ENCODE measurements at regions not wholly inside any gene's neighbourhood (a gene's known extent, or its start where the extent isn't known, plus 50 kb on each side); places are given as distances from the start of the nearest gene placed in this dataset.

DNA sequence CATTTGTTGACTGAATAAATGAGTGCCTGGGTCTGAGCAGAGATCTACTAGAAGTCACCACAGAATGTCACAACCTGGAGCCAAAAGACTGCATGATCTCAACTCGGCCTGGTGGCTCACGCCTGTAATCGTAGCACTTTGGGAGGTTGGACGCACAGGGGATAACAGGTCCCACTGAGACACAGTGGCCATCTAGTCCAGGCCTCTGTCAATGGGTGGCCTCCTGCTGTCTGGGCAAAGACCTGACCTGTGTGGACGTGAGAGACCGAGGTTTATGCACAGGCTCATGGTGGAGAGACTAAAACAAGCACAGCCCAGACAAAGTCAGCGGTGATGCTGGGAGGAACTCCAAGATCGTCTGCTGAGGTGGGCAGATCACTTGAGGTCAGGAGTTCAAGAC is 103.0 kb upstream of the BACE2 start:
- TF ChIP-seq, protein P1, sequence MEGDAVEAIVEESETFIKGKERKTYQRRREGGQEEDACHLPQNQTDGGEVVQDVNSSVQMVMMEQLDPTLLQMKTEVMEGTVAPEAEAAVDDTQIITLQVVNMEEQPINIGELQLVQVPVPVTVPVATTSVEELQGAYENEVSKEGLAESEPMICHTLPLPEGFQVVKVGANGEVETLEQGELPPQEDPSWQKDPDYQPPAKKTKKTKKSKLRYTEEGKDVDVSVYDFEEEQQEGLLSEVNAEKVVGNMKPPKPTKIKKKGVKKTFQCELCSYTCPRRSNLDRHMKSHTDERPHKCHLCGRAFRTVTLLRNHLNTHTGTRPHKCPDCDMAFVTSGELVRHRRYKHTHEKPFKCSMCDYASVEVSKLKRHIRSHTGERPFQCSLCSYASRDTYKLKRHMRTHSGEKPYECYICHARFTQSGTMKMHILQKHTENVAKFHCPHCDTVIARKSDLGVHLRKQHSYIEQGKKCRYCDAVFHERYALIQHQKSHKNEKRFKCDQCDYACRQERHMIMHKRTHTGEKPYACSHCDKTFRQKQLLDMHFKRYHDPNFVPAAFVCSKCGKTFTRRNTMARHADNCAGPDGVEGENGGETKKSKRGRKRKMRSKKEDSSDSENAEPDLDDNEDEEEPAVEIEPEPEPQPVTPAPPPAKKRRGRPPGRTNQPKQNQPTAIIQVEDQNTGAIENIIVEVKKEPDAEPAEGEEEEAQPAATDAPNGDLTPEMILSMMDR (IDR thresholded peaks at IDR 0.05; ENCODE audit: poor library complexity, severe bottlenecking), result no peak
- no peak for ATAC-seq (ENCODE audit: low read depth)
- Histone ChIP-seq H3K36me3 (ENCODE audit: low read depth) (no peaks in the 10 kb centered on the region), H3K27ac (ENCODE audit: poor library complexity, severe bottlenecking) (no peak overlapping the region), H3K4me3 (ENCODE audit: severe bottlenecking) (no peak overlapping the region), H3K4me1 (ENCODE audit: insufficient read depth, poor library complexity, severe bottlenecking) (no peaks in the 10 kb centered on the region), H3K9me3 (ENCODE audit: severe bottlenecking) (no peaks in the 10 kb centered on the region), H3K27me3 (ENCODE audit: insufficient read depth, poor library complexity, severe bottlenecking) (peaks cover 3% of the 10 kb centered on the region)
- no peak for DNase-seq (ENCODE audit: low spot score)

DNA sequence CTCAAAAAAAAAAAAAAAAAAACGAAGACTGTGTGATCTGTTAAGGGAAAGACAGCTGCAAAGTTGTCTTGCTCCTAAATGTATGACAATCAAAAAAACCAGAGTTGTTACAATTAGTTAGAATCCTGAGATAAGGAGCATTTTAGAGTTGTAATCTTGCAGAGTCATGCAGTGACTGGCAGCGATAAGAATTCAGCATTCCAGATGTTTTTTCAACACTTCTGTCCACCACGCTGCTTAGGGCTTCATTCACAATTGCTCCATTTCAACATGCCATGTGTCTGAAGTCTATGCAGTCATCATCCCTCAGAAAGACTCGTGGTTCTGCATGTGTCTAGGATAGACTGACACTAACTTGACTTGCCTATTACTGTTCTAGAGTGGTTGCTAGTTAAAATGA is 102.4 kb upstream of the BACE2 start:
- H3K27me3 ChIP-seq (ENCODE audit: insufficient read depth, poor library complexity, severe bottlenecking), result peaks cover 3% of the 10 kb centered on the region
- no peak for ATAC-seq (ENCODE audit: low read depth)
- no peak overlapping the region for H3K4me3 ChIP-seq (ENCODE audit: severe bottlenecking)
- no peak overlapping the region for H3K27ac ChIP-seq (ENCODE audit: poor library complexity, severe bottlenecking)
- no peak for DNase-seq (ENCODE audit: low spot score)
- no peaks in the 10 kb centered on the region for H3K4me1 ChIP-seq (ENCODE audit: insufficient read depth, poor library complexity, severe bottlenecking)
- no peaks in the 10 kb centered on the region for H3K36me3 ChIP-seq (ENCODE audit: low read depth)
- no peaks in the 10 kb centered on the region for H3K9me3 ChIP-seq (ENCODE audit: severe bottlenecking)
- TF ChIP-seq, protein P1 (IDR thresholded peaks at IDR 0.05; ENCODE audit: poor library complexity, severe bottlenecking), result no peak

DNA sequence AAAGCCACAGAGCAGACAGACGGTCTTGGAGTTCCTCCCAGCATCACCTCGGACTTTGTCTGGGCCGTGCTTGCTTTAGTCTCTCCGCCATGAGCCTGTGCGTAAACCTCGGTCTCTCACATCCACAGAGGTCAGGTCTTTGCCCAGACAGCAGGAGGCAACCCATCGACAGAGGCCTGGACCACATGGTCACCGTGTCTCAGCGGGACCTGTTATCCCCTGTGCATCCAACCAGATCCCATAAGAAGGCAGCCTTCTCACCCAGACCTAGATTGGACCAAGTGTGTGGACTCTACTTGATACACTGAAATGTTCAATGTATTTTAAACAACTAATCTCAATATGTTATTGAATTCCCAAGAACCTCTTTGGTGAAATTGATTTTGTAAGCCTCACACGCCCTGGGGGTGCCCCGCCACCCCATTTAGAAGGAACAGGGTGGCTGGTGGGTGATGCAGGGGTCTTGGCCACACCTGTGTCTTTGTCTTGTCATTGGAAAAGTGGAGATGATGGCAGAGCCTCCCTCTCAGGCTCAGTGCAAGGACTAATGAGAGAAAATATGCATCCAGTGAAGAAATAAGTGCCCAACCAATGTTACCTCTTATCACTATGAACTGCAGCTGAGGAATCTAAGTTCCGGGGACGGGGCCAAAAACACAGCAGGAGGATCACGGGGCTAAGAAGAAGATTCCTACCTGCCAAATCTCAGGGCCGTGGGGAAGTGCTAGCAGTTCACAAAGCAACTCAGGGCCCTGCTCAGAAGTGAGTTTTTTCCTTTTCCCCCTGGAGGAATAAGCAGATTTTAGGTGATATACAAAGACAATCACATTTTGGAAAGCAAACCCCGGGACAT is 101.6 kb upstream of the BACE2 start:
- Histone ChIP-seq H3K9me3 (ENCODE audit: severe bottlenecking) (no peaks in the 10 kb centered on the region), H3K4me1 (ENCODE audit: insufficient read depth, poor library complexity, severe bottlenecking) (no peaks in the 10 kb centered on the region), H3K4me3 (ENCODE audit: severe bottlenecking) (no peak overlapping the region), H3K27ac (ENCODE audit: poor library complexity, severe bottlenecking) (no peak overlapping the region), H3K36me3 (ENCODE audit: low read depth) (no peaks in the 10 kb centered on the region), H3K27me3 (ENCODE audit: insufficient read depth, poor library complexity, severe bottlenecking) (peaks cover 3% of the 10 kb centered on the region)
- DNase-seq (ENCODE audit: low spot score) (no peak), ATAC-seq (ENCODE audit: low read depth) (no peak)
- TF ChIP-seq, protein P1 (IDR thresholded peaks at IDR 0.05; ENCODE audit: poor library complexity, severe bottlenecking), result no peak

DNA sequence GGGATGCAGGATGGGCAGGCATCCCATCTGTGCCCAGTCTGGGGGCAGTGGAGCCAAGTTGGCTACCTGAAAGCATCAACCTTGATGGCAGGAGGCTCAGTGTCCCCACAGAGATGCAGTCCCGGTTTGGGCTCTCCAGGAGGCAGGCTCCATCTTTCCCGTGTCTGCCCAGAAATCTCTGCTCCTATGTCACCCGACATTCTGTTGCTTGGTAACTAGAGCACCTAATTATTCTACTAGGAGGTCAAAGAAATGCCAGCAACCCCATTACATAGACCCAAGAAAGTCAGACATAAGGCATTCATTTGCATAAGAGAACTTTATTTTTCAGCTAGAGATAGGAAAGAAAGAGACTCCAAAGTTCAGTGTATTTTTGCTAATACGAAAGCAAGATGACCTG is 100.3 kb upstream of the BACE2 start:
- TF ChIP-seq, protein P1 (IDR thresholded peaks at IDR 0.05; ENCODE audit: poor library complexity, severe bottlenecking), result no peak
- no peaks in the 10 kb centered on the region for H3K36me3 ChIP-seq (ENCODE audit: low read depth)
- H3K4me1 ChIP-seq (ENCODE audit: insufficient read depth, poor library complexity, severe bottlenecking), result no peaks in the 10 kb centered on the region
- no peak for DNase-seq (ENCODE audit: low spot score)
- ATAC-seq (ENCODE audit: low read depth), result no peak
- H3K27ac ChIP-seq (ENCODE audit: poor library complexity, severe bottlenecking), result no peak overlapping the region
- H3K9me3 ChIP-seq (ENCODE audit: severe bottlenecking), result no peaks in the 10 kb centered on the region
- peaks cover 3% of the 10 kb centered on the region for H3K27me3 ChIP-seq (ENCODE audit: insufficient read depth, poor library complexity, severe bottlenecking)
- no peak overlapping the region for H3K4me3 ChIP-seq (ENCODE audit: severe bottlenecking)

DNA sequence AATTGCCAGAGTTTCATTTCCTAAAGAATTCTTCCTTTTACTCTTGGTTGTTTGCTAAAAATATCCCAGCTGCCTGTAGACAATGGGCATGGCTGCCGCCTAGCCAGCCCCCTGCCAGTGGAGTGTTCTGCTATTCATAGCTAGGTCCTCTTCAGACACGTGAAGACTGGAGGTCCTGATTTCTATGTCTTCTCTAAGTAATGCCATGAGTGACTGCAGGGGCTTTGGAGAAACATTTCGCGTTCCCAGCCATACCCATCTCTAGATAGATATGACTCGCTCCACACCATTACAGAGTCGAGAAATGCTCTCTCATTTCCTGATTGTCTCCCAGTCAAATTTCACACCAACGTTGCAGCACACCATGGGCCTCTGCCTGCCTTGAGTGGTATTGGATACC is 99.5 kb upstream of the BACE2 start:
- TF ChIP-seq, protein P1 (IDR thresholded peaks at IDR 0.05; ENCODE audit: poor library complexity, severe bottlenecking), result no peak
- no peak overlapping the region for H3K4me3 ChIP-seq (ENCODE audit: severe bottlenecking)
- no peaks in the 10 kb centered on the region for H3K36me3 ChIP-seq (ENCODE audit: low read depth)
- DNase-seq (ENCODE audit: low spot score), result no peak
- H3K4me1 ChIP-seq (ENCODE audit: insufficient read depth, poor library complexity, severe bottlenecking), result no peaks in the 10 kb centered on the region
- no peaks in the 10 kb centered on the region for H3K9me3 ChIP-seq (ENCODE audit: severe bottlenecking)
- peaks cover 3% of the 10 kb centered on the region for H3K27me3 ChIP-seq (ENCODE audit: insufficient read depth, poor library complexity, severe bottlenecking)
- H3K27ac ChIP-seq (ENCODE audit: poor library complexity, severe bottlenecking), result no peak overlapping the region
- peak; percentile 36; the same call in 2 of the 3 replicates for ATAC-seq (ENCODE audit: low read depth)
